Stimulated activated CD8-positive, alpha-beta memory T cell treated with anti-CD3 and anti-CD28 coated beads, Interleukin-2, amount 100 ng/mL, for 1 hour (primary cell): ENCODE measurements at regions not wholly inside any gene's neighbourhood (a gene's known extent, or its start where the extent isn't known, plus 50 kb on each side); places are given as distances from the start of the nearest gene placed in this dataset.

Experiments
- DNase-seq, 2 donors: peaks; one replicate each; pipeline ENCODE4 v3.0.0-alpha.2; 2020; ENCODE audit warnings: low read depth in 2 of 2

DNA sequence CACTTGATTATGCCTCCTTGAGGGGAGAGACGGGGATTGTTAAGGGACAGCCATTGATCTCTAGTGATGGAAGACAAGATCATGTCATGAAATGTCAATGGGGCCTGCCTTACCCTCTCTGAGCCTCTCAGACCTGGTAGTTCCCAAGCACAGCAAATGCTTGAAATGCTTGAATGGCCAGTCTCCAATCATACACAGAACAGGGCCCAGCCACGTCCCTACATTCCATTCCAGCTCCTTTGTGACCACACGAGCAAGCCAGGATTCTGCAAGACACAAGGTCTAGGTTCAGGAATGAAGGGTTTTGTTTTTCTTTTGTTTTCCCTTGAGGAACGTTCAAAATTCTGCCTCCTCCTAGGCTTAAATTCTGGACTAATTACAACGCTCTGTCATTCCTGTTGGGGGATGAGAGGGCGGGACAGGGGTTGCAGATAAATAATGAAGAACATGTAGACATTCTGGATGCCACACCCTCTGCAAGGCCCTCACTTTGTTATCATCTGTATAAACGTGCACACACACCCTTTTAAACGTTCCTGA is 98.1 kb upstream of the YPEL5 start:
- DNase-seq, result no peak

DNA sequence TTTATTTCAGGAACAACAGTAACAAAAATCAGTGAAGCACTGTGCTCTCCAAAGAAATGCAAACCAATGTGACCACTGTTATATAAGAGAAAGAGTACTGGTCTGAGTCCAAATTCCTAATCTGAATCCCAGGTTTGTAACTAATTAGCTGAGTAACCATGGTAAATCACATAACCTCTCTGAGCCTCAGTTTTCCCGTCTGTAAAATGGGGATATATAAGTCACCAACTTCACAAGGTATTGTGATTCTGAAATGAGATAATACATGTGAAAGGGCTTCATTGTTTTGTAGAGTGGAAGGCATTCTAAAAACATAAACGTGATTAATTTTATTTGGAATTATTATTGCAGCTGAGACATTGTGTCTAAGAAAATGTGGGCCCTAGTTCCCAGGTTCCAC is 91.3 kb upstream of the YPEL5 start:
- DNase-seq, result no peak

DNA sequence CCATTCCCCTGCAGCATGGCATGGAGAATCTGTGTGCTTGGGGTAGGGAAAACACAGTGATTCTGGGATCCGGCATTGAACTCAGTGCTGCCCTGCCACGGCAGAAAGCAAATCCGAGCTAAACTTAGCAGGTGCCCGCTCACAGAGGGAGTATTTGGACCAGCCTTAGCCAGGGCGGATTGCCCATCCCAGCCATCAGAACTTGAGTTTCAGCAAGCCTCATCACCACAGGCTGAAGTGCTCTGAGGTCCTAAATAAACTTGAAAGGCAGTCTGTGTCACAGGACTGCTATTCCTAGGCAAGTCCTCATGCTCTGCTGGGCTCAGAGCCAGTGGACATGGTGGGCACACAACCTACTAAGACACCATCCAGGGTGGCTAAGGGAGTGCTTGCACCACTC is 86.2 kb upstream of the YPEL5 start:
- DNase-seq, result no peak

DNA sequence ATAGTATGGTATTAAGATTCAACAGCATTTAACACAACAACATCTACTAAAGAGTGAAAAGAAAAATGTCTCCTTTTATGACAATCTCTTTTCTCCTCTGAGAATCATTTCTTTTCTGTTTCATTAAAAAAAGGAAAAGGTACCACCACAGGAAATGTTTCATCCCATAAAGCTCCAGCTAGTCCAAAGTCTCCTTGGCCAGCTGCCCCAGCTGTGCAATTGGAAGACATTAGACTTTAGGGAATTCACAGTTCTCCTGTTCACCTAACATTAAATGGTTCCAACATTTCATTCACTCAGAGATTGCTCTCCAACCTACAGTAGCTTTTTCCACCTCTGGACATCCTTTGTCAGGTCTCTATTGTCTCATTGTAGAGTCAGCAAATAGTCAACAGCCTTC is 78.7 kb upstream of the YPEL5 start:
- DNase-seq, result no peak

DNA sequence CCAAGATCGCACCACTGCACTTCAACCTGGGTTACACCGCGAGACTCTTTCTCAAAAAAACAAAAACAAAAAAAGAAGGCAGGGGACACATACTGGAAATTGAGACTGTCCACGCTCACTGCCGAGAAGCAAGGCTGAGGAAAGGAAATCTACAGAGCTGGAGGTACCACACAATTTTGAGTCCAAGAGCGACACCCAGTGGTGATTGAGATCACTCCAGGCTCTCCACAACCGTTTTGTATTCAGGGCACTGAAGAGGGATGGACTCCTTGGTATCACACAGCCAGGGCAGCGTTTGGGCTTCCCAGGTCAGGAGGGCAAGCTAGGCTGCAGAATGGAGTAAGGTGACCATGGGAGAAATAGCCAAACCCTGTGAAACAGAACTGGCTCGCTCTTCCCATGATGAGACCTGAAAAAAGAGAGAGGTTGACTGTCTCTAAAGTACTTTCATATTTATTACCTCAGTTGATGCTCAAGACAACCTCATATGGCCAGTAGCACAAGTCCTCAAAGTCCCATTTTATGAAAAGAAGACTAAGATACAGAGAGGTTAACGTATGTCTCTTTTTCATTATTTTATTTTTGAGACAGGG is 74.5 kb upstream of the YPEL5 start:
- peak; percentile 13 to 15 for DNase-seq

DNA sequence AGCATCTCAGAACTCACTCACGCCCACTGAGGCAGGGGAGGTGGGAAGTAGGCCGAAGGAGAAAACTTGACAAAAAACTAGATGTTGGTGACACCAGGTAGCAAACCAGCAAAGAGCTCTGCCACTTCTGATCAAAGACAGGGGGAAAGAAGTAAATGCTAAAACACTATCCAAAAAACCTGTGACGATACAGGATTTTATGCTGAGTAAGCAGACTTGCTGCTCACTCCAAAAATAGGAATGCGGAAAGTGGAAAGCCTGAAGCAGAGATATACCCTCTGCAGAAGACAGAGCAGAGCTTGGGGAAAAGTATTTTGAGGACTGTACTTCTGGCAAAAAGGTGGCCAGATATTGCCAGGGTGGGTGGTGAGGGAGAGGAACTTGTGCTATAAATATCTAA is 73.3 kb upstream of the YPEL5 start:
- DNase-seq, result no peak

DNA sequence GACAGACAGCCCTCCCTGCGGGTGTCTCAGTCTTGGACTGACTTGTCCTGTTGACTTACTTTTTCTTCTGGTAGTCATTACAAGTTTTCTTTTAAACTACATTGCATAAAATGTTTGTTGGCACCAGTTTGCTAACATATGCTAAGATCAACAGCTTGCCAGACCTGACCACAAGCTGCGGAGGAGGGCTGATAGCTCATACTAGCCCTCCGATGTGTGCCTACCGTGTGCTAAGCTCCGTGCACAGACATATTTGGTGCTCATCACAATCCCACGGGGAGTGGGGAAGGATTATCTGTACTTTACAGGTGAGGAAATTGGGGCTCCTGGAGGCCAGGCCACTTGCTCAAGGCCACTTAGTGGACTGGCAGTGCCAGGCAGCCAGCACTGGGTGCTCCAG is 72.8 kb upstream of the YPEL5 start:
- DNase-seq, result no peak

DNA sequence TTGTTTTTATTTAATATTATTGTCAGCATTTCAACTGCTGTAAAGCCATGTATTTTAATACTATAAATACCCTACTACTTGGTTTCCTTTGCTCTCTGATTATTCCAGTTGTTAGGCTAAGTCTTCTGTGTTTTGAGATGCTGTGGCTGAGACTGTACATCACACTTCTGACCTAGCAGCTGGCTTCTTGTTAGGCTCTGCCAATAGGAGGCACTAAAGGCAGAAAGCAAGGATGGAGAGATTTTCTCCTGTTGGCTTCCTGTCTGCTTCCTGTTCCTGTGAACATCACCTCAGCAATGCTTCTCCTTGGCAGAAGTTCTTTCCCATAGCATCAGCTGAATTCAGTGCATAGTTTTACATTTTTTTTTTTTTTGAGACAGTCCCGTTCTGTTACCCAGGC is 68.3 kb upstream of the YPEL5 start:
- no peak for DNase-seq

DNA sequence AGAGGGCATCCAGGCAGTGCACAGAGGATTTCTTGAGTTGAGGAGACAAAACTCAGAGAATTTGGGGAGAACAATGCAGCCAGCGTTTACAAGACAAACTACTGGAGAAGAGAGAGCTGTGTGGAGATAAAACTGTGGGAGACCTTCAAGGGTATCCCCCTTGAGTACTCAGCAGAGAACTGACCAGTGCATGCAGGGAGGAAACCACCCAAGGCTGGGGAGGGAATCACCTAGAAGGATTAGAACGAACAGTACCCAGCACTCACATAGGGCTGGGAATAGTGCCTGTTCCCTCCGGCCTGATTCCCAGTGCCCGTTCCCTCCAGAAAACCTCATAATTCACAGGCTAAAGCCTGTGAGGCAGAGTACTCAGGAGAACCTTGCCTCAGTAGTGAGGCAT is 61.9 kb upstream of the YPEL5 start:
- DNase-seq, result no peak

DNA sequence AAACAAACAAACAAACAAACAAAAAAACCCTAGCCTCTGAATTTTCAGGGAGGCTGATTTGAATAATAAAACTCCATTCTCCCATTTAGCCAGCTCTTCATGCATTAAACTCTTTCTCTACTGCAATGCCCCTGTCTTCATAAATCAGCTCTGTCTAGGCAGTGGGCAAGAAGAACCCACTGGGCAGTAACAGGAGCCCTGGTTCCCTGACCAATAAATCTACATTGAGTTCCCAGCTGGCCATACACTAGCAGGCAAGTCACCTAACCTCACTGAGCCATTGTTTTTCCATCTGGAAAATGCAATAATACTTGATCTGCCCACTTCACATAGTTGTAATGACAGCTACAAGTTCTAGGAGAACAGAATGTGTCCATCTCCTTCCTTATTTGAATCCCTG is 57.6 kb upstream of the YPEL5 start:
- DNase-seq, result no peak

DNA sequence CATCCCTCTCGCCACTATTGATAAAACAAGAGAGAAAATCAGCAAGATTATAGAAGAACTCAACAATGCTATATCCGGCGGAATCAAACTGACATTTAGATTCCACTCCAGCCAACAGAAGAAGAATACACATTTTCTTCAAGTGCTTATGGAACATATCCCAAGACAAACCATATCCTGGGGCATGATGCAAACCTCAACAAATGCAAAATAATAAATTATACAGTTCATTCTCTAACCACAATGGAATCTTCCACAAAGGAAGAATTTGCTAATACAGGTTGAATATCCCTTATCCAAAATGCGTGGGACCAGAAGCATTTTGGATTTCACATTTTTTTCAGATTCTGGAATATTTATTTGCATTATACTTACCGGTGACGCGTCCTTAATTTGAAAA is 51.4 kb upstream of the YPEL5 start:
- DNase-seq, result no peak

DNA sequence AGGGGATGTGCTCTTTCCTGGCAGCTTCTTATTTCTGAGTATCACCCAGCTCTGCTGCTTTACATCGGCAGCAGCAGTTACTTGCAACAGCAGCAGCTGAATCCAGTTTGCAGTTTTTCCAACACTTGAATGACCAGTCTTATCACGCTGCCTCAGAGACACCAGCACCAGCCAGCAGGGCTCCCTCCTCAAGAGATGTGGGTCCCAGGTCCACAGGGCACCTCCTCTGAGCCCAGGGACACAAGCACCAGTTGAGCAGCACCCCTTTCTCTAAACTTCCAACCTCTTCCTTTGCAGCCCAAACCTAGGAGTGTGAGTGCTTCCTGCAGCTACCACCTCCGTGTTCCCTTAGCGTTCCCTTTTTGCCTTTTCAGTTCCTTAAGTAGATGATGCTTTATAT is 50.4 kb upstream of the YPEL5 start:
- no peak for DNase-seq
